ENCODE measurements at regions not wholly inside any gene's neighbourhood (a gene's known extent, or its start where the extent isn't known, plus 50 kb on each side); places are given as distances from the start of the nearest gene placed in this dataset.

DNA sequence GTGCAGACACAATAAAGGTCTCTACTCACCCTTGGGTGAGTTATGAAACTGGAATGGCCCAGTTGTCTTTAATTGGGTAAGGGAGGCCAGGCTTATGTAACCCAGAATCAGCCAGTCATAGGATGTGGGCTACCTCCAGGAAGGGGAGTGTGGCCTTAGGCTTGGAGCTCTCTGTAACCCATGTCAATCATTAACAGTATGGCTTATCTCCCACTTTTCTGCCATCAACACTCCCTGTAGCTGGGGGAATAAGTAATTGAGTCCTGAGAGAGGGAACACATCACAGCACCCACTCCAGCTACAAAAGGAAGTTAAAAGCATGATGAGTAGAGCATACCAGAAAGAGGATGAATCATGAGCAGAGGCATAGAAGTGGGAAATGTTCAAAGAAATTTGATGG is 327.0 kb upstream of the DUSP10 start:
- H3K9me3 ChIP-seq: no peaks in the 10 kb centered on the region
- TF ChIP-seq POLR2AphosphoS5 (IDR thresholded peaks at IDR 0.05) (no peak), CTCF (IDR thresholded peaks at IDR 0.05) (no peak), POLR2A (IDR thresholded peaks at IDR 0.05) (no peak)
- H3K36me3 ChIP-seq: no peaks in the 10 kb centered on the region
- H3K27ac ChIP-seq: no peak overlapping the region
- no peak overlapping the region for H3K4me3 ChIP-seq
- no peaks in the 10 kb centered on the region for H3K4me1 ChIP-seq (replicated peaks)
- no peak for DNase-seq (ENCODE audit: low spot score)
- H3K27me3 ChIP-seq (replicated peaks; ENCODE audit: insufficient read depth): no peaks in the 10 kb centered on the region
- intact Hi-C loops (cut with DNase I): no loop called here

DNA sequence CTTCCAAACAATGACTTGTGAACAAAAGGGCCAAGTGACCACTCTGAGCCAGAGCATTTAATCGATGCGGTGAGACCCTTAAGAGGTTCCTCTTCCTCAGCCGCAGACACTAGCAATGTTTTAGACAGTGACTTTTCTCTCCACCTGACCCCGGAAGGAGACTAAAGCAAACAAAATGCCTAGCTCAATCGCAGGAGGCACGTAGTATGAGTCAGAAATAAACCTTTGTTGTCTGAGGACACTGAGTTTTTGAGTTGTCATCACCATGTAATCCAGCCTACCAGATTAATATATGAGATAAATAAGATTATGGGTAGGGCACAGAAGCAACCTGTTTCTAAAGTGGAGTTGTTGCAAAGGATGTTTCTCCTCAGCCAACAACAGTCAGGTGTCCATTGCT is 326.2 kb upstream of the DUSP10 start:
- H3K4me3 ChIP-seq: no peak overlapping the region
- intact Hi-C loops (cut with DNase I): no loop called here
- WGBS: 84% methylated on average over 6 of the region's 6 CpGs

DNA sequence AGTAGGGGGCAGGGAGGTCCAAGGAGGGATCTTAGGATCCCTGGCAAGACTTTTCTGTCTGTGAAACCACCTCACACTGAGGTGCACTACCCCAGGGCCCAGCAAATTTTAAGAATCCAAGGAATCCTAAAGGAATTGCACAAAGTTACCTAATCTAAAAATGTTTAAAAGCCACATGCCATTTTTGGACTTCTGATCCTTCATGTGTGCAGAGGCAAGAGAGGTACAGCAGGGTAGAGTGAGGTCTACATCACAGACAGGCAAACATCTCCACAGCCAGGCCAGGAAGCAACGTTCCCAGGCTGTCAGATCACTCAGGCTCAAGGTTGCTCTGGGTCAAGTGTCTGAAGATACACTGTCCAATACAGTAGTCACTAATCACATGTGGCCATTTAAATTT is 324.6 kb upstream of the DUSP10 start:
- Histone ChIP-seq H3K4me3 (no peak overlapping the region), H3K27me3 (replicated peaks; ENCODE audit: insufficient read depth) (no peaks in the 10 kb centered on the region), H3K27ac (no peak overlapping the region), H3K36me3 (no peaks in the 10 kb centered on the region), H3K9me3 (no peaks in the 10 kb centered on the region), H3K4me1 (replicated peaks) (no peaks in the 10 kb centered on the region)
- WGBS: 50% methylated on average over 1 of the region's 1 CpG
- TF ChIP-seq POLR2A (IDR thresholded peaks at IDR 0.05) (no peak), CTCF (IDR thresholded peaks at IDR 0.05) (no peak), POLR2AphosphoS5 (IDR thresholded peaks at IDR 0.05) (no peak)
- intact Hi-C loops (cut with DNase I): no loop called here
- DNase-seq (ENCODE audit: low spot score): no peak

More for the DNA sequence above, 326.2 kb upstream of the DUSP10 start:
- Histone ChIP-seq H3K9me3 (no peaks in the 10 kb centered on the region), H3K36me3 (no peaks in the 10 kb centered on the region), H3K27ac (no peak overlapping the region), H3K27me3 (replicated peaks; ENCODE audit: insufficient read depth) (no peaks in the 10 kb centered on the region), H3K4me1 (replicated peaks) (no peaks in the 10 kb centered on the region)
- TF ChIP-seq CTCF (IDR thresholded peaks at IDR 0.05) (no peak), POLR2AphosphoS5 (IDR thresholded peaks at IDR 0.05) (no peak), POLR2A (IDR thresholded peaks at IDR 0.05) (no peak)
- DNase-seq (ENCODE audit: low spot score): no peak

DNA sequence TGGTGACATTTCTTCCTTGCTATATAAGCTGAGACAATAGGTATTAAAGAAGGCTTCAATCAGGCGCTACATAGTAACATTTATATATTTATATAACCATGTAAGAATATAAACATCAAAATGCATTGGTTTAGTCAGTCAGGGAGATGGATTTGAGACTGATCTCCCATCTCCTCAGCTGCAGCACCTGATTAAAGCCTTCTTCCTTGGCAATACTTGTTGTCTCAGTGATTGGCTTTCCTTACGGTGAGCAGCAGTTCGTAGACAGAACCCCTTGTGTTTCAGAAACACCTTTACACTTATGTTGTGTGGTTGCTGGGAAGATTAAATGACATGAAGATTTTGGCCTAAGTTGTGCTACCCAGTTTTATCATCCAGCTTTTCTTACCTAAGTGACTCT is 323.3 kb upstream of the DUSP10 start:
- H3K4me1 ChIP-seq (replicated peaks): no peaks in the 10 kb centered on the region
- H3K9me3 ChIP-seq: no peaks in the 10 kb centered on the region
- DNase-seq (ENCODE audit: low spot score): no peak
- H3K36me3 ChIP-seq: no peaks in the 10 kb centered on the region
- TF ChIP-seq POLR2AphosphoS5 (IDR thresholded peaks at IDR 0.05) (no peak), CTCF (IDR thresholded peaks at IDR 0.05) (no peak), POLR2A (IDR thresholded peaks at IDR 0.05) (no peak)
- H3K4me3 ChIP-seq: no peak overlapping the region
- no peak overlapping the region for H3K27ac ChIP-seq
- H3K27me3 ChIP-seq (replicated peaks; ENCODE audit: insufficient read depth): no peaks in the 10 kb centered on the region
- WGBS: 95% methylated on average over 3 of the region's 3 CpGs
- intact Hi-C loops (cut with DNase I): no loop called here

DNA sequence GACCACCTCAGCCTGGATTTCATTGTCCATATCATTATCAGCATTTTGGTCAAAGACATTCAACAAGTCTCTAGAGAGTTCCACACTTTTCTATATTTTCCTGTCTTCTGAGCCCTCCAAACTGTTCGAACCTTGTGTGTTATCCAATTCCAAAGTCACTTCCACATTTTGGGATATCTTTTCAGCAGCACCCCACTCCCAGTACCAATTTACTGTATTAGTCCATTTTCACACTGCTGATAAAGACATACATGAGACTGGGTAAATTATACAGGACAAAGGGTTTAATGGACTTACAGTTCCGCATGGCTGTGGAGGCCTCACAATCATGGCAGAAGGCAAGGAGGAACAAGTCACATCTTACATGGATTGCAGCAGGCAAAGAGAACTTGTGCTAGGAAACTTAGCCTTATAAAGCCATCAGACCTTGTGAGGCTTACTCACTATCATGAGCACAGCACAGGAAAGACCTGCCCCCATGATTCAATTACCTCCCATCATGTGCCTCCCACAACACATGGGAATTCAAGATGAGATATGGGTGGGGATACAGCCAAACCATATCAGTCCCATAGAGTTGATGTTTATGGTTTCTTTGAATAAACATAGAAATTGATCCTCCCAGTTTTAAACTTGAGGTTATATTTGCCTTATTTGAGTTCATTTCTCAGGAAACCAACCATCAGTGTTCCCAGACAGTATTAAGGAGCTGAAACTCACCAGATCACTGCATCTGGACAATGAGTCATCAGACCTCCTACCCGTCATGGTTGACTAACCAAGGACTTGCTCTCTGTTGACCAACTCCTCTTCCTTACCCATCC is 322.7 kb upstream of the DUSP10 start:
- Histone ChIP-seq H3K27ac (no peak overlapping the region), H3K27me3 (replicated peaks; ENCODE audit: insufficient read depth) (no peaks in the 10 kb centered on the region), H3K4me1 (replicated peaks) (no peaks in the 10 kb centered on the region), H3K9me3 (no peaks in the 10 kb centered on the region), H3K4me3 (no peak overlapping the region), H3K36me3 (no peaks in the 10 kb centered on the region)
- intact Hi-C loops (cut with DNase I): no loop called here
- TF ChIP-seq POLR2AphosphoS5 (IDR thresholded peaks at IDR 0.05): no peak
- TF ChIP-seq POLR2A (IDR thresholded peaks at IDR 0.05): no peak
- TF ChIP-seq CTCF (IDR thresholded peaks at IDR 0.05): no peak
- DNase-seq (ENCODE audit: low spot score): no peak
- WGBS: 92% methylated on average over 3 of the region's 3 CpGs

Data from prostate gland (tissue), 2 donors.